Esophagus muscularis mucosa (tissue), 3 donors: ENCODE measurements at regions not wholly inside any gene's neighbourhood (a gene's known extent, or its start where the extent isn't known, plus 50 kb on each side); places are given as distances from the start of the nearest gene placed in this dataset.

Experiments used
- POLR2AphosphoS5 ChIP-seq, 2 donors: sonication (generic); formaldehyde crosslinking; IDR thresholded peaks; one replicate each; pipeline ENCODE4 v1.6.1; 2017; ENCODE audit warnings: antibody characterized with exemption in 2 of 2
- TF ChIP-seq, protein P1 (sequence below), 3 experiments: fragments of 200-600 bp in 2 of 3; fragments of 450-650 bp in 1 of 3; sonication (generic) in 2 of 3; IDR thresholded peaks; one replicate each; pipeline ENCODE4 v1.5.1; 2017 to 2019; ENCODE audit warnings: antibody characterized with exemption in 3 of 3, mild to moderate bottlenecking in 2 of 3, moderate library complexity in 1 of 3

DNA sequence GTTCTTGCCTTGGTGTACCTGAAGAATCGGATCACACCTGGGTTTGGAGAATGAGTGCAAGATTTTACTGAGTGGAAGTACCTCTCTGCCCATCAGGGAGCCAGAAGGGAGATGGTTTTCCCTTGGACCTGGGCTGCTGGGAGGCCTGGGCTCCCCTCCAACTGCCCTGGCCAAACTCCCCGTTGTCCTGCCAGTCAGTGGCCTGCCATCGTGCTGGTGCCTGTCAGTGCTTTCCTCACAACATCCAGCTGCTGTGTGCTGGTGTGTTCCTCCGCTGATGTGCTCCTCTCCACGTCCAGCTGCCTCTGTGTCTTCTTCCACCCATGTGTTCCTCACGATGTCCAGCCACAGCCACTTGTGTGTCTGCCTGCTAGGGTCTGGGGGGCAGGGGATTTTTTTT lies 87.9 kb upstream of the CLPB start:
- no peak for TF ChIP-seq POLR2AphosphoS5 (IDR thresholded peaks at IDR 0.05)
- TF ChIP-seq, protein P1, sequence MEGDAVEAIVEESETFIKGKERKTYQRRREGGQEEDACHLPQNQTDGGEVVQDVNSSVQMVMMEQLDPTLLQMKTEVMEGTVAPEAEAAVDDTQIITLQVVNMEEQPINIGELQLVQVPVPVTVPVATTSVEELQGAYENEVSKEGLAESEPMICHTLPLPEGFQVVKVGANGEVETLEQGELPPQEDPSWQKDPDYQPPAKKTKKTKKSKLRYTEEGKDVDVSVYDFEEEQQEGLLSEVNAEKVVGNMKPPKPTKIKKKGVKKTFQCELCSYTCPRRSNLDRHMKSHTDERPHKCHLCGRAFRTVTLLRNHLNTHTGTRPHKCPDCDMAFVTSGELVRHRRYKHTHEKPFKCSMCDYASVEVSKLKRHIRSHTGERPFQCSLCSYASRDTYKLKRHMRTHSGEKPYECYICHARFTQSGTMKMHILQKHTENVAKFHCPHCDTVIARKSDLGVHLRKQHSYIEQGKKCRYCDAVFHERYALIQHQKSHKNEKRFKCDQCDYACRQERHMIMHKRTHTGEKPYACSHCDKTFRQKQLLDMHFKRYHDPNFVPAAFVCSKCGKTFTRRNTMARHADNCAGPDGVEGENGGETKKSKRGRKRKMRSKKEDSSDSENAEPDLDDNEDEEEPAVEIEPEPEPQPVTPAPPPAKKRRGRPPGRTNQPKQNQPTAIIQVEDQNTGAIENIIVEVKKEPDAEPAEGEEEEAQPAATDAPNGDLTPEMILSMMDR (IDR thresholded peaks at IDR 0.05), result no peak
